Lung (tissue), 12 donors: ENCODE measurements at regions not wholly inside any gene's neighbourhood (a gene's known extent, or its start where the extent isn't known, plus 50 kb on each side); places are given as distances from the start of the nearest gene placed in this dataset. TPM values are rescaled to one million over a fixed set of nuclear protein-coding genes. Genes with fewer than 3 reads are reported as not detected.

ENCODE experiments used
- ATAC-seq: fragments of 200-7000 bp; cut with Tn5 transposase; one replicate; pipeline ENCODE4 v1.9.1; 2020; ENCODE audit warnings: moderate number of reproducible peaks; ENCODE audit not compliant: insufficient read depth, low FRiP score
- DNase-seq, 3 donors: peaks; one replicate each; pipeline ENCODE4 v3.0.0-alpha.2; 2013 to 2017
- H3K27ac ChIP-seq, 2 donors: one replicate each; pipeline ENCODE4 v1.5.1; 2013; ENCODE audit warnings: mild to moderate bottlenecking in 2 of 2, moderate library complexity in 2 of 2, control low read depth in 1 of 2, inconsistent platforms in 1 of 2, low read depth in 1 of 2, low read length in 1 of 2
- H3K27me3 ChIP-seq, 3 donors: one replicate each; pipeline ENCODE4 v1.5.1; 2013; ENCODE audit warnings: low read length in 2 of 3; ENCODE audit not compliant: control insufficient read depth in 3 of 3, insufficient read depth in 3 of 3
- H3K36me3 ChIP-seq, 4 donors: one replicate each; pipeline ENCODE4 v1.5.1; 2013; ENCODE audit warnings: low read length in 4 of 4, mild to moderate bottlenecking in 1 of 4, moderate library complexity in 1 of 4; ENCODE audit not compliant: control insufficient read depth in 4 of 4, insufficient read depth in 4 of 4
- H3K4me1 ChIP-seq, 5 donors: one replicate each; pipeline ENCODE4 v1.5.1; 2013; ENCODE audit warnings: low read length in 5 of 5, mild to moderate bottlenecking in 2 of 5, moderate library complexity in 1 of 5; ENCODE audit not compliant: control insufficient read depth in 5 of 5, insufficient read depth in 5 of 5
- H3K4me3 ChIP-seq: one replicate; pipeline ENCODE4 v1.5.1; 2013; ENCODE audit warnings: mild to moderate bottlenecking, control low read depth, moderate library complexity
- H3K9ac ChIP-seq, 2 donors: one replicate each; pipeline ENCODE4 v1.5.1; 2013; ENCODE audit warnings: low read length in 2 of 2, control low read depth in 1 of 2; ENCODE audit not compliant: insufficient read depth in 1 of 2
- H3K9me3 ChIP-seq, 4 donors: one replicate each; pipeline ENCODE4 v1.5.1; 2013; ENCODE audit warnings: low read length in 3 of 4, mild to moderate bottlenecking in 1 of 4, moderate library complexity in 1 of 4; ENCODE audit not compliant: control insufficient read depth in 4 of 4, insufficient read depth in 3 of 4
- CTCF ChIP-seq: IDR thresholded peaks from 2 replicates; pipeline ENCODE4 v1.5.1; 2012; ENCODE audit warnings: mild to moderate bottlenecking; ENCODE audit errors: control extremely low read depth, extremely low read depth
- WGBS, 2 donors: extraction: QIAGEN DNeasy Blood & Tissue Kit; methylation state at CpG; one replicate each; pipeline ENCODE4 v1.1.7; 2013; 5-methylcytosine and 5-hydroxymethylcytosine counted together
- small RNA-seq: library from RNA; depleted of rRNA; stranded (forward); fragments of <200 nt; gene quantifications from one replicate; pipeline ENCODE3, GENCODE V24; 2014; ENCODE audit warnings: low replicate concordance
- donor health status: control.
- donor health status: control.
- donor health status: Bipolar disorder and iron deficiency.
- donor health status: healthy.
- donor health status: DM: yes; HTN: yes; CAD: no.

- H3K36me3 ChIP-seq = no peaks in the 10 kb centered on the region
- no peak overlapping the region for H3K9ac ChIP-seq
- H3K4me3 ChIP-seq = no peak overlapping the region
- WGBS, 2 donors = 79 to 91% methylated on average over 2 of the region's 2 CpGs
- ATAC-seq (no peak), DNase-seq (no peak)
- no peaks in the 10 kb centered on the region for H3K9me3 ChIP-seq
- peaks cover 4 to 42% (median 9%) of the 10 kb centered on the region in 5 donors for H3K4me1 ChIP-seq
- no peak for TF ChIP-seq CTCF
- no peak overlapping the region for H3K27ac ChIP-seq
- H3K27me3 ChIP-seq = no peaks in the 10 kb centered on the region
These were observed 49.8 kb upstream of the ANKRD55 start for GRCh38 chr5:56282951-56283350.

Small RNA genes lying in the stretch of these regions (small RNA-seq; reads per million reads assigned to genes)
- gene HMGN1P17 (not detected), gene RNU6ATAC2P (0.08 reads per million)
